ENCODE measurements at regions not wholly inside any gene's neighbourhood (a gene's known extent, or its start where the extent isn't known, plus 50 kb on each side); places are given as distances from the start of the nearest gene placed in this dataset.

DNA sequence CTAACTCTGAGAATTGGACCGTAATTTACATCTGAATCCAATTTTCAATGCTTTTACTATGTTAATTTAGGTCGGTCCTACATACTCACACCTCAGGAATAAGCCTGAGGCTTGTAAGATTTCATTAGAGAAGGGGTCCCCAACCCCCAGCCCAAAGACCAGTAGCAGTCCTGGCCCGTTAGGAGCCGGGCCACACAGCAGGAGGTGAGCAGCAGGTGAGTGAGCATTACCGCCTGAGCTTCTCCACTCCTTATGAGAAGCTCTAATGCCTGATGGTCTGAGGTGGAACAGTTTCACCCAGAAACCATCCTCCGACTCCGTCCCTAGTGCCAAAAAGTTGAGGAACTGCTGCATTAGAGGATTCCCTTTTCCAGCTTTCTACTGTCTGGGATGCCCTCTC, 757.3 kb downstream of the SI start:
- TF ChIP-seq PBX3 (IDR thresholded peaks at IDR 0.05) (no peak), NPAS2 (CRISPR knock-in tag; IDR thresholded peaks at IDR 0.05; ENCODE audit: borderline replicate concordance) (no peak), EP300 (IDR thresholded peaks at IDR 0.05) (no peak), BHLHE40 (IDR thresholded peaks at IDR 0.05; ENCODE audit: low read depth, low read length) (no peak), JUN (IDR thresholded peaks at IDR 0.05) (no peak), HEYL (CRISPR knock-in tag; IDR thresholded peaks at IDR 0.05) (no peak), NR3C1 (IDR thresholded peaks at IDR 0.05) (no peak), CEBPB (IDR thresholded peaks at IDR 0.05) (no peak)
- TF ChIP-seq, protein P1, sequence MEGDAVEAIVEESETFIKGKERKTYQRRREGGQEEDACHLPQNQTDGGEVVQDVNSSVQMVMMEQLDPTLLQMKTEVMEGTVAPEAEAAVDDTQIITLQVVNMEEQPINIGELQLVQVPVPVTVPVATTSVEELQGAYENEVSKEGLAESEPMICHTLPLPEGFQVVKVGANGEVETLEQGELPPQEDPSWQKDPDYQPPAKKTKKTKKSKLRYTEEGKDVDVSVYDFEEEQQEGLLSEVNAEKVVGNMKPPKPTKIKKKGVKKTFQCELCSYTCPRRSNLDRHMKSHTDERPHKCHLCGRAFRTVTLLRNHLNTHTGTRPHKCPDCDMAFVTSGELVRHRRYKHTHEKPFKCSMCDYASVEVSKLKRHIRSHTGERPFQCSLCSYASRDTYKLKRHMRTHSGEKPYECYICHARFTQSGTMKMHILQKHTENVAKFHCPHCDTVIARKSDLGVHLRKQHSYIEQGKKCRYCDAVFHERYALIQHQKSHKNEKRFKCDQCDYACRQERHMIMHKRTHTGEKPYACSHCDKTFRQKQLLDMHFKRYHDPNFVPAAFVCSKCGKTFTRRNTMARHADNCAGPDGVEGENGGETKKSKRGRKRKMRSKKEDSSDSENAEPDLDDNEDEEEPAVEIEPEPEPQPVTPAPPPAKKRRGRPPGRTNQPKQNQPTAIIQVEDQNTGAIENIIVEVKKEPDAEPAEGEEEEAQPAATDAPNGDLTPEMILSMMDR (IDR thresholded peaks at IDR 0.05) = no peak

Data from A549 (cell line).